GM21515 (cell line): ENCODE measurements at regions not wholly inside any gene's neighbourhood (a gene's known extent, or its start where the extent isn't known, plus 50 kb on each side); places are given as distances from the start of the nearest gene placed in this dataset.

Source experiments
- ATAC-seq: cut with Tn5 transposase; IDR thresholded peaks from one replicate; pipeline ENCODE4 v1.9.1; 2021; ENCODE audit not compliant: unreplicated experiment

DNA sequence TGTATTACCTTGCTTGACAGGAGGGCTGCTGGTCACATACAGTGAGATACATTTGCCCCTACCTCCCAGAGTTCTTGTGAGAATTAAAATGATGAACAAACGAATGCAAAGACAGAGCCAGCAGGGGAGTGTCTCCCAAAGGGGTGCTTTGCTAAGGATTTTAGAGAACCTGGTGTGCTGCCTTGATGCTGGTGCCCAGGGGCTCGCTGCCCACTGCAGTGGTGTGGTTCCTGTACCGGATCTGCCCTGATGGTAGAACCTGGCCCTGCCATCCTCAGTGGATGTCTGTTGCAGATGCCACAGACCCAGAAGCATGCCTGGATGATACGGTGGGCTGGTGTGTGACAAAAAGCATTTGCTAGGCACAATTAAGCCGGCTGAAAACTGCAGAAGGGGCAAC is 414.8 kb upstream of the HS6ST1 start:
- no peak for ATAC-seq

DNA sequence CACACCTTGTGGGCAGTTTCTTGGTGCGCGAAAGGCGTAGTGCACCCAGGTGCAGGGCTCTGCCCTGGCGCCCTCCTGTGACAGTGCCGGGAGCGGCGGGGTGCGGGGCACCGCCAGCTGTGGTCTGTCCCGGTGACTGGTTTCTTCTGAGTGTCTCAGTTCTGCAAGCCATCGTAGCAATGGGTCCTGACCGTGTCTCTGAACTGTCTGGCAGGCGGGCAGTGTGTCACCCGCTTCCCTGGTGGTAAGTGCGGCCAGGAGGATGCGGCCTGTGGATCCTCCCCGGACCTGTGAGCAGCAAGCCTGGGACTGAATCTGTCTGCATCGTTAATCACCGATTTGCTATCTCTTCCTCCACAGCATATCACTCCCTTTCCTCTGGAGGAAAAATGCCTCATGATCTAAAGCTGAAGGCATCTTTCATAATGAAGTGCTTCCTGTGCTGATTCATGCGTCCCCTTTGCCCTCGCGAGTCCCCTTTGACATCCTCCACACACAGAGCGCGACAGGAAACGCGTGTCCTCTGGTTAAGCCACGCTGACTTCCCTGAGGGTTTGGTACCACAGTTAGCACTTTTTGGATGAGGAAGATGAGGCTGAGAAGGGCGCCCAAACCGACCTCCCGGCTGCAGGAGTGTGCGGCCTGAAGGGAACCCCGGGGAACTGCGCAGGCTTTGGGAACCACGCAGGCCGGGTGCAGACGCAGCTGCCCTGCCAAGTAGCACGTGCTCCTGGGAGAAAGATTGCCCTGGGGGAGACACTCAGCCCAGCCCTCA is 416.0 kb upstream of the HS6ST1 start:
- no peak for ATAC-seq

DNA sequence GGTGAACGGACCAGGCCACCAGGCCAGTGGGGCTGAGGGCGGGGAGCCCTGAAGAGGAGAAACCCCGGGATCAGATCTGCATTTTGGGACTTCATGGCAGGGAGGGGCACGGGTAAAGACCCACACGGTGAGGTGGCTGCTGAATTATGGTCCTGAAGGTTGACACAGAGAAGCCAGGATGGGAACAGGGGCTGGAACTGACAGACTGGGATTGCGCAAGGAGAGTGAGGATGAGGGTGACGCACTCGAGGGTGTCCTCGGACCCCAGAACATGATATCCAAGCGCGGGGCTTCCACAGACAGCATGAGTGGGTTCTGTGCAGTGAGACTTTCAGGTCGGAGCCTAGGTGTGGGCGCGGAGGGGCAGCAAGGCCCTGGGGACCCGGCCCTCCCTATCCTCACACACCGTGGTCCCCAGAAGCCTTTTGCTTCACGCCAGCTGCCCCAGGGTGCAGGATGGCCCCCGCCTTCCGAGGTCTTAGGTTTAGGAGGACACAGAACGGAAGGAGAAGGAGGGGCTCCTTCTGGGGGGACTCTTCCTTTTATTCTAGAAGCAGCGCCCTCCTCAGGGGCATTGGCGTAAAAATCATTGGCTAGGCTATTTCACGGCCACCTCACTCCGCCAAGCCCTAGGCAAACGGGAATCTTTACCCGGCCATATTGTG is 416.8 kb upstream of the HS6ST1 start:
- ATAC-seq: no peak

DNA sequence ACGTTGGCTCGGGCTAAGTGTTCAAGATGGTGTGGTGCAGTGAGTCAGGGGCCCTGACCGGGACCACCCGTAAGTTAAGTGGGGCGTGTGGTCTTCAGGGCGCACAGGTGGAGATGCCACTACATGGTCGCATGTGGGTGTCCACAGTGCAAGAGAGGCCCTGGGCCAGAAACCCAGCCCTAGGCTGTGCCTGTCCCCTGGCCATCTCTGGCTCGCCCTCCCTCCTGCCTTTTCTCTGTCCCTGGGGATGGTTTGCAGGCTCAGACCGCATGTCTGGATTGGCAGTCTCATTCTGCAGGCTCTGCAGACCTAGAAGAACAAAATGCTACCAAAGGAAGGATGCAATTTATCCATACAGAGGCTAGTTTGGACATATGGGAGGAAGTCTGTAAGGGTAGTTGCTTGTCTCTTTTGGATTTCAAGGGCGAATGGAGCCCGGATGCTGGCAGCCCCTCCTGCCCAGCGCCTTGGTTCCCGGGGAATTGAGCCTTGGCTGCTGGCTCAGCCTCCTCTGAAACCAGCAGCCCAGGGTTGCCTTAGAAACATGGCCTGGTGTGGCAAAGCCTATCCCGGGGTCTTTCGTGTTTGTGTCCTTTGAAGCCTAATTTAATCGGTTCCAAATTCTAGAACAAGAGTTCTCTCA is 417.5 kb upstream of the HS6ST1 start:
- no peak for ATAC-seq

DNA sequence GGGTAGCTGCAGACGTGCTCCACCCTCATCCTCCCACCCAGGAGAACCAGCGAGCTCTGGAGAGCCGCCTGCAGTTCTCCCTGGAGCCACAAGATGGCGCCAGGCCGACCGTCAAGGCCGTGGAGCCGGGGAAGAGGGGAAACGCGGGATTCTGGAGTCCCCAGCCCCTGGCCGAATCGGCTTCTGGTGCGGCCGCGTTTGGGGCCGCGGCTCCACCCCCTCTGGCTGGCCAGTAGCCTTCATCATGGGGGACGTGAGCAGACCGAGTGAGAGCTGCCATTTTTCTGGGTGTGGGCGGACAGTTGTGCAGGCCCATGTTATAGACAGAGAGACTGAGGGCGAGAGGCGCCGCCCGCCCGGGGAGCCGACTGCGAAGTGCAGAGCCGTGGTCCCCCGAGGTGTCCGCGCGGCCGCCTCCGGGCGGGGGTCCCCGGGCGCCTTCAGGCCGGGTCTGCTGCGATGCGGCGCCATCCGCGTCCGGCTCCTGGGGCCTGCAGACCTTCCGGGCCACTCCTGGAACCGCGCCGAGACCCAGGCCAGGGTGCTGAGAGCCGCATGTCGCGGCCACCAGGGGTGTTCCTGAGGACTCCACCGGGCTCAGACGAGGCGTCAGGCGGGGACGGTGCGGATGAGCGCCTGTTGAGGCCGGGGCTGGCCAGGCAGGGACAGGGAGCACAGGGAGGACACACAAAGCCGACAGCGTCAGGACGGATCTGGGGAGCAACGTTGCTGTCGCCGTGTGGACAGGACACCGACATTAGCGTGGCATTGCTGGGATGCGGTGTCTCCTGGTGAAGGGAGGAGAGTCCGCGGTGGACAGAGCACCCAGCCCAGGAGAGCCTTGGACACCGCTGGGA is 418.2 kb upstream of the HS6ST1 start:
- ATAC-seq: peak; percentile 57

DNA sequence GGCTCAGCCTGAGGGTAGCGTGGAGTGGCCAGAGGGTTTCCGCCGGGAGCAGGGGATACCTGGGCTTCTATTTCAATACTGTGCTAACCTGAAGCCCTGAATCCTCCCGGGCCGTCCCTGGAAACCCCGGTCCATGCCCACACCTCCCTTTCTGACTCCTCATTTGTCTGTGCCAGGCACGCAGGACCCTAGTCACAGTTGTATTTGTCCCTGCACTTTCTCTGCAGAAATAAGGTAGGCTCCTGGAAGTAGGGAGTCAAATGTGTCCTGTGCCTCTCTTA is 418.8 kb upstream of the HS6ST1 start:
- ATAC-seq: no peak

DNA sequence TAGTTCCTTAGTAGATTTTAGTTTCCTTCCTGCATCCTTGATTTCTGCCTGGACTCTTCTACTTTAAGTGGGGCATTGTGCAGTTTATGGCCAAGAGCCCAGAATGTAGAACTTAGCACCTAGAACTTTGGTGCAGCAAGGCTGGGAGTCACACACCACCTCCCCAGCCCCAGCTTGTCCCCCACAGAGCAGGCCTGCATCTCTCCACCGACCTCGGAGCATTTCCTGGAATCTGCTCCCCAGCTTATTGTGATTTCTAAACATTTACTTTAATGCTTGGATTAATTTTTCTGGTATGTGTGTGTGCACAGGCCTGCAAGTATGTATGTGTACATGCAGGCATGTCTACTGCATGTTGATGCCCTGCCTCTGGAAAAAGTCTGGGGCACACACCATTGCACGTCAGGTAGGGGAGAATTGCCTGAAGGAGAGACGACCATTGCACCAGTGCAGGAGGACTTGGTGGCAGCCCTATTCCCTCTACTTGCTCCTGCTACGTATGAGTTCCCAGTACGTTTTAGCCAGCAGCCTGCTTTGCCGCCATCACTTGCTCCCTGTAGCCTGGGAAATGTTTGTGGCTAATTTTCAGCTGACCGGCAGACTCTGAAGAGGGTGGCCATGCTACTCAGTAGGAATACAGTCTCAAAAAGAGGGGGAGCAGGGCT is 419.9 kb upstream of the HS6ST1 start:
- no peak for ATAC-seq

DNA sequence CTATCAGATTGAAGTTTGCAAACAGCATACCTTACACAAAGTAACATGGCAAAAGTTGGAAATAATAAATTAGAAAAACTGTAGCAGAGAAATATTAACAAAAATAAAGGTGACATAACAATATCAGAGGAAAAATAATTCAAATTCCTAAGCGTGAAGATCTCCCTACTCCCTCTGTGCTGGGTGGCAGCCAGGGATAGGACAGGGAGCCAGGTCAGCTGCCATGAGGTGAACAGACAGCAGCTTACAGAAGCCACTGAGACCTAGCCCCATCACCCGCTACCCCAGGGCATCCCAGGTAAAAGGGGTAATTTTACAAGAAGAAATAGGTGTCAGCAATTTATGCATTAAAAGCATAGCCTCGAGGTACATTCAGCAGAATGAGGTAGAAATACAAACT is 423.8 kb upstream of the HS6ST1 start:
- no peak for ATAC-seq

DNA sequence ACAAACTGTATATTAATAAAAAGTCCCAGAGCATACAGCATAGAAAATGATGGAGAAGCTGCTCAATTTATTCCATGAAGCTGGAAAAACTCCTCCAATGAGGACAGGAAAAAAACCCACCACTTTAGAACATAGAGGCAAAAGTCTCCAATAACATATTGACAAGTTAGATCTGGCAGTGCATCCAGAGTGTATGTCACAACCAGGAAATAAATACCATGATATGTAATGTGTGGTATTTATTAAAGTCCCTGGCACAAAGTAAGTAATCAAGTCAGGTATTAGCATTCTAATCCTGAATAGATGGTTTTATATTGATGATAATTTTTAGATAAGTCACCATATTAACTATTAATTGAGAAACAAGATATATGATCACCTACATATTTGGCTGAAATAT is 427.3 kb upstream of the HS6ST1 start:
- ATAC-seq: no peak

DNA sequence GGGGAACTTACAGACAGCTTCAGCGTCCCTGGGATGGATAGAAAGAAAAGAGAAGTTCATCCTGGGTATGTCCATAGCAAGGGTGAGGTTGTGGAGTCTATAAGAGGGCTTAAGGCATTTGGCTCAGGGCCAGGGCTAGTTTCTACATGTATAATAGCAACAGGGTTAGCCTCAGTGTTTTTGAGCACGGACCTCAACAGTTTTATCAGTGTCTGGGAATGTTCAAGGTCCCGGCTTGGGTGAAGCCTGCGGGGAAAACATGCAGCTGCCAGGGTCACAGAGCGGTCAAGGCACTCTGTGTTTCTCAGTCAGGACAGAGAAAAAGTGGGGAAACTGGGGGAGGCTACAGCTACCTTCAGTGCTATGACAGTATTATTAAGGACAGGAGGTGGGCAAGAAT is 427.7 kb upstream of the HS6ST1 start:
- no peak for ATAC-seq

DNA sequence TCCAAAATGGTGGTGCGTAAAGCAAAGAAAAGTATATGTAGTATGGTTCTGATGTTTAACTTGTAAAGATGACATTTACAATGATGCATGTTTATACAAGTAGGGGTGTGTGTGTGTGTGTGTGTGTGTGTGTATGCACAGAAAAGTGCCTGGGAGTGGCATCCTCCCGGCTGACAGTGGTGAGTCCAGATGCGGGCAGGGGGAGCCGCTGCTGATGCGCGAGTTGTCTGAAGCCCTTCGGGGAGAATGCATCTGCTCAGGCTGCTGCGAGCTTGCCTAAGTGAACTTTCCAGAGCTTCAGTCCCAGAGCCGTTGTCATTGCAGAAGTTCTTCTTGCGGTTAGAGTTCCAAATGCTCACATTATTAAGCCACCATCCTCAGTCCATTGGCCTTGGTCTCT is 429.7 kb upstream of the HS6ST1 start:
- ATAC-seq: no peak

DNA sequence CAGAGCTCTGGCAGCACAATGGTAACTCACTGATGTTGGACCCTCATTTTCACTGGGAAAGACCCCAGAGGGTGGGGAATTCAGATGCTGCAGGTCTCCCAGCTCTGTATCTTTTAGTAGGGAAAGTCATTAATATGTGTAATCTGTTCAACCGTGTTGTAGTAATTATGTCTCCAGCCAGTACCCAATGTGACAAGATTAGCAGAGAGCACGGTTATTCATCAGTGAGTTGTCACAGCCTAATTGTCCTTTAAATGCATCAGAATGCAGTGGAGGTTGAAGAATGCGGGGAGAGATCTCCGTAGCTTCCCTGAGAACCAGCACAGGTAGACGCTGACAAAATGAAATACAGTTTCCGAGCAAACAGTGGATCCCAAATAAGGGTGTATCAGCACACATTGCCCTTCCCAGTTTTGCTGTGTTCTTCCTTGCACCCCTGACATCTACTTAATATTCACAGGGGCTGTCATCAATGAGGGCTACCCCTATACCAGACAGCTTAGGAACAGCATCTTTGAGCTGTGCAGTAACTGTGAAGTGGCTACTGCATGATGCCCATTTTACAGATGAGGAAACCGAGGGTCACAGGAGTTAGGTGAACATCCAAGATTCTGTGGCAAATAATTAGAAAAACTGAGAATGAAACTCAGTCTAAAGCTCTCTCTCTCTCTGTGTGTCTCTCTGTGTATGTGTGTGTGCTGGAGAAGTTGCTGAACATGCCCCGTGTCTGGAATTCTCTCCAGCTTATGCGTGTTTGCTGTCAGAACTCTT is 430.4 kb upstream of the HS6ST1 start:
- no peak for ATAC-seq

DNA sequence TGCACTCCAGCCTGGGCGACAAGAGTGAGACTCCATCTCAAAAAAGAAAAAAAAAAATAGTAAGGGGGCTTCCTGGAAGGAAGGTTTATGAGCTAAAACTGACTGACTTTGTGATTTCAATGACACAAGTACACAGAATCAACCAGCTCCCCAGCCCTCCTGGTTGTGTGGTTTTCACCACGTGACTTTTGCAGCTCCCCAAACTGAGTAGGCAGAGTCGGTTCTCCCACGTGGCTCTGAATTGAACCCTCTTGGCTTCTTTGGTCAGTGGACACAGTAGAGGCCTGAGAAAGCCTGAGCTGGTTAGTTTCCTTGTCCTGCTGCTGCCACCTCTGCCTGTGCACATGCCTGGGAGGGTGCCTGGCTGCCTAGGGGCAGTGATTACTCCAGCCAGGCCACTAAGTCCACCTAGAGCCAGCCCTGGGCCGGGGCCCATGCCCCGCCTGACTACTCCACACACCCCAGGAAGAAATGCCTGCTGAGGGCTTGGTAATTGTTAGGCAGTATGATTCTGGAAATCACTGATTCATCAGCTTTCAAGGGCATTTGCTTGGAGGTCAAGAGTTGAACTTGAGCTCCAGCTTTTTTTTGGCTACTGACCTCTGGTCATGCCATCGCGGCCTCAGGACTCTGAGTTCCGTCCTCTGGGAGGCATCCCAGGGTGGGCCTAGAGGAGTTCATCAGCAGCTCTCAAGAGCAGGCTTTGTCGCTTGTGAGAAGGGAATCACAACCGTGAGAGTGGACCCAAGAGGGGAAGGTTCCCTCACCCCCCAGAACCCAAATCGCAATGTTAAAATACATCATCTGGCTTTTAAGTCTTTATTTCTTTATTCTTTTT is 431.9 kb upstream of the HS6ST1 start:
- ATAC-seq: no peak

DNA sequence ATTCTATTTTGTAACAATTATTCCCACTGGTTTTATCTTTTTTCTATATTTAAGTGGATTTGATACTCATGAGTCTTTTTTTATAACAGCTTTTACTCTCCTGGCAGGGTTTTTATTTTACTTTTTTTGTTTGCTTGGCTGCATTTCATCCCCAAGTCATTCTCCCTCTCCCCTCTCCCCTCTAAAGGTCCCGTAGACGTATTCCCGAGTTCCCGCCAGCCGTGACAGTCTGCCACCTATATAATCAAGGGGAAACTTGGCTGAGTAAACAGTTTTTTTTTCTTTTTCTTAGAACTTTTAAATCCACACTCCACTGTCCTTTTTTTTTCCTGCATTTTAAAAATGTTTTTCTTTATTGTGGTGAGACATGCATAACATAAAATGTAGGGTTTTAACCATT is 433.1 kb upstream of the HS6ST1 start:
- no peak for ATAC-seq

DNA sequence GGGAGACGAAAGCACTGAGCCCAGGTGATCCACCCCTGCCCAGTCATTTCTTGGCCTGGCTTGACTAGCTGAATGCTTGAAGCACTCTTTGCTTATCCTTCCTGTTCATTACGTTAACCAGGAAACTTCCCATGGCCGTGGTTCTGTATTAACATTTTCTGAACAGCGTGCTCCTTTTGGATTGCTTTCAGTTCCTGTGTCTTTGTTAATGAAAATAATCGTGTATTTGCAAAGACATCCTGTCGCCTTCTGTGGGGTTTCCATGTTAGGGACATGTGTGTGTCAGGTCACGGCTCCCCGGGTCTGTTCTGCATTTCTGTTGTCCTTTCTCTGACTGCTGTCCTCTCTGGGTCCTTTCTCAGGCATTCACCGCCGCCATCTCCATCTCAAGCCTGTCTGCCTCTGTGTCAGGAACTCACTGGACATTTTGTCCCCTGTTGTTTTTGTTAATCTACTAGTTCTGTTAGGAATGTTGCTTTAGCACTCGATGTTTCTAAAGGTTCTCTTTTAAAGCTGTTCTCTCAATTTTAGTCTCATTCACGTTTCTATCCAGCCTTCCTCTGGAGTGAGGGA is 434.1 kb upstream of the HS6ST1 start:
- no peak for ATAC-seq

DNA sequence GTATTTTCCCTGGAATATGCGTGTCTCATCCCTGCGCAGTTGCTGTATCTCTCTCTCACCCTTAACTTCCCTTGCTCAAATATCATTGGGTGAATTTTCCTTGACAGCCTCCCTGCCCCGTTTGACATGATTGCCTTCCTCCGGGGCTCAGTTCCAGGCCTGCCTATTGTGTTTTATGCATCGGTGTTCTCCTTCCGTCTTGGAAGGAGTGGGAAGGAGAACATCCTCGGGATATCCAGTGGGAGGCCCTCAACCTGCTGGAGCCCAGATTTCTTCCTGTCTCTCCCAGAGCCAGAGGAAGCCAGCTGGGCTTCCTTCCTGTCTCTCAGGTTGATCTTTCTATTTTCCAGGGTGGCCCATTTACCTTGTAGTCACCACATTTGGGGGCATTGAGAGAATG is 434.7 kb upstream of the HS6ST1 start:
- no peak for ATAC-seq

DNA sequence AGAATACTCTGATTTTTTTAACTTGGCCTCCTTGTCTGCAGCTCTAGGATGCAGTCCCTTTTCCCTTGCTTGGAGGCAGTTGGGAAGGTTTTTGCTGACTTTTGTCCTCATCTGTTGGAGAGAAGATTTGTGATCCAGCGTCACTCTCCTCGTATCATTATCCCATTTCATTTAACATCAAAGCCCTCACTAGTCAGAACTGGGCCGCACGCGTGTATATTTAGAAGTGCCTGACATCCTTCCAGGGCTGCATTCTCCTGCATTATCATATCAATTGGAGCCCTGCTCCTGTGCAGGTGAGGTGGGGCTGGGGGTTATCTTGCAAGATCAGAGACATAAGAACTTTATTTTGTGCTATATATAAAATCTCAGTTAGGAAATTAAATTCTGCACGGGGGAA is 435.1 kb upstream of the HS6ST1 start:
- ATAC-seq: no peak

DNA sequence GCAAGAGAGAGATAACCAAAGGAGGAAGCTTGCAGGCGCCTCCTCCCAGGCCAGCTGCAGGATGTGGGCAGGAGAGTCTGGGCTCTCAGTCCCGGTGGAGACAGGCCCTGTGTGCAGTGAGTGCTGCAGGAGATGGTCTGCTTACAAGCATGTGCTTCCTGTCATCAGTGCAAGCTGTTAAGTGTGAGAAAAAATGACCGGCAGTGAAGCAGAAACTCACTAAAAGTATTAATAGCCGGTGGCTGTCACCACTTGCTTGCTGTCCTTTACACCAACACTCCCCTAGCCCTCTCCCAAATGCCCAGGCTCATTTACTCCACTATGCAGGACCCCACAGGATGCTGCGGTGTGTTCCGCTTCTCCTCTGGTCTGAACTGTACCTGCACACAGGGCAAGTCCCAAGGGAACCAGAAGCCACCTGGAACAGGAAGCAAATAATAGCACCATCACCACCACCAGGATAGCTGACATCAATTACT is 435.6 kb upstream of the HS6ST1 start:
- ATAC-seq: peak; percentile 97
